ENCODE measurements at regions not wholly inside any gene's neighbourhood (a gene's known extent, or its start where the extent isn't known, plus 50 kb on each side); places are given as distances from the start of the nearest gene placed in this dataset.
"Not testable (repeated sequence)": the region's sequence is repeated elsewhere in the genome, so short reads cannot be mapped to it uniquely, and the experiment has no call there.

GRCh38 chr16:29132869-29133268 lies 148.0 kb downstream of the LAT start:
- TF ChIP-seq CTCF (IDR thresholded peaks at IDR 0.05; ENCODE audit: poor library complexity, severe bottlenecking); EZH2 (IDR thresholded peaks at IDR 0.05; ENCODE audit: borderline replicate concordance, insufficient read depth, low read length, poor library complexity, severe bottlenecking); EP300 (conservative IDR thresholded peaks at IDR 0.05; ENCODE audit: poor library complexity, severe bottlenecking); TAF1 (IDR thresholded peaks at IDR 0.05; ENCODE audit: low read depth); REST (IDR thresholded peaks at IDR 0.05; ENCODE audit: borderline replicate concordance): not testable (repeated sequence)
